Calu3 (cell line): ENCODE measurements at regions not wholly inside any gene's neighbourhood (a gene's known extent, or its start where the extent isn't known, plus 50 kb on each side); places are given as distances from the start of the nearest gene placed in this dataset.

Source experiments
- BruUV-seq: library from RNA; stranded (reverse); fragments of 400-500 nt; replicated peaks from 2 replicates; lab custom pipeline; 2021; lab: Mats Ljungman, UMichigan
- CTCF ChIA-PET: fragments of 300-600 bp; sonication (Branson Sonifier 250); formaldehyde crosslinking; loops from one replicate; lab custom pipeline; 2022; ENCODE audit warnings: antibody characterized with exemption; lab: Charles Lee
- DNase-seq: peaks from one replicate; pipeline ENCODE4 v3.0.0; 2022
- H3K27ac Mint-ChIP-seq: one replicate; pipeline ENCODE4 v1.8.0; 2022; ENCODE audit warnings: mixed read lengths; ENCODE audit not compliant: unreplicated experiment
- H3K27me3 Mint-ChIP-seq: one replicate; pipeline ENCODE4 v1.8.0; 2022; ENCODE audit warnings: mixed read lengths; ENCODE audit not compliant: unreplicated experiment
- H3K36me3 Mint-ChIP-seq: one replicate; pipeline ENCODE4 v1.8.0; 2022; ENCODE audit warnings: mild to moderate bottlenecking, moderate library complexity, mixed read lengths; ENCODE audit not compliant: insufficient read depth, unreplicated experiment
- H3K4me1 Mint-ChIP-seq: one replicate; pipeline ENCODE4 v1.8.0; 2022; ENCODE audit warnings: mild to moderate bottlenecking, low read depth, mixed read lengths; ENCODE audit not compliant: unreplicated experiment
- H3K4me3 Mint-ChIP-seq: one replicate; pipeline ENCODE4 v1.8.0; 2022; ENCODE audit warnings: mild to moderate bottlenecking, low read depth, moderate library complexity, mixed read lengths; ENCODE audit not compliant: unreplicated experiment
- H3K9me3 Mint-ChIP-seq: one replicate; pipeline ENCODE4 v1.8.0; 2022; ENCODE audit warnings: low read depth, mixed read lengths; ENCODE audit not compliant: unreplicated experiment
- CTCF ChIP-seq: fragments of 200-600 bp; IDR thresholded peaks from one replicate; pipeline ENCODE4 v1.8.0; 2022; ENCODE audit warnings: antibody characterized with exemption; ENCODE audit not compliant: unreplicated experiment
- intact Hi-C: fragments of 100-400 bp; cut with micrococcal nuclease; formaldehyde crosslinking; loops from one replicate; pipeline ENCODE4 v1.10.0; 2022; ENCODE audit not compliant: unreplicated experiment

GRCh38 chr7:25356534-25357151, 128.4 kb upstream of the NPVF start:
- no peaks in the 10 kb centered on the region for H3K36me3 Mint-ChIP-seq
- peaks cover 37% of the 10 kb centered on the region for H3K27me3 Mint-ChIP-seq
- H3K4me1 Mint-ChIP-seq = no peaks in the 10 kb centered on the region
- TF ChIP-seq CTCF = no peak
- no peaks in the 10 kb centered on the region for H3K9me3 Mint-ChIP-seq
- intact Hi-C loops = no loop called here
- CTCF ChIA-PET = interaction anchor here (0.7 kb wide), 1 partner anchor 25 kb away, joined by 4 read pairs; no protein-coding TSS in a partner anchor
- no peak overlapping the region for H3K4me3 Mint-ChIP-seq
- no TSS peak for BruUV-seq
- DNase-seq = no peak
- H3K27ac Mint-ChIP-seq = no peak overlapping the region

GRCh38 chr7:25358926-25359325, 130.6 kb upstream of the NPVF start:
- H3K4me3 Mint-ChIP-seq = no peak overlapping the region
- BruUV-seq = no TSS peak
- no peak overlapping the region for H3K27ac Mint-ChIP-seq
- no peak for DNase-seq
- intact Hi-C loops = no loop called here
- CTCF ChIA-PET = no interaction called here
- no peaks in the 10 kb centered on the region for H3K4me1 Mint-ChIP-seq
- TF ChIP-seq CTCF = no peak
- H3K9me3 Mint-ChIP-seq = no peaks in the 10 kb centered on the region
- peaks cover 56% of the 10 kb centered on the region for H3K27me3 Mint-ChIP-seq
- H3K36me3 Mint-ChIP-seq = no peaks in the 10 kb centered on the region

GRCh38 chr7:25359471-25360059, 131.3 kb upstream of the NPVF start:
- CTCF ChIA-PET = no interaction called here
- Mint-ChIP-seq H3K36me3 (no peaks in the 10 kb centered on the region), H3K27me3 (peaks cover 57% of the 10 kb centered on the region), H3K4me3 (no peak overlapping the region), H3K9me3 (no peaks in the 10 kb centered on the region), H3K4me1 (no peaks in the 10 kb centered on the region), H3K27ac (no peak overlapping the region)
- intact Hi-C loops = no loop called here
- DNase-seq = no peak
- no TSS peak for BruUV-seq
- no peak for TF ChIP-seq CTCF

GRCh38 chr7:25360451-25360850, 132.2 kb upstream of the NPVF start:
- CTCF ChIA-PET = interaction anchor here (0.8 kb wide), 1 partner anchor 26 kb away, joined by 4 read pairs; no protein-coding TSS in a partner anchor
- Mint-ChIP-seq H3K27me3 (peaks cover 57% of the 10 kb centered on the region), H3K4me3 (no peak overlapping the region), H3K9me3 (no peaks in the 10 kb centered on the region), H3K27ac (no peak overlapping the region), H3K36me3 (no peaks in the 10 kb centered on the region), H3K4me1 (no peaks in the 10 kb centered on the region)
- DNase-seq = no peak
- intact Hi-C loops = no loop called here
- no TSS peak for BruUV-seq
- TF ChIP-seq CTCF = no peak
